Spleen (tissue), 11 donors: ENCODE measurements at regions not wholly inside any gene's neighbourhood (a gene's known extent, or its start where the extent isn't known, plus 50 kb on each side); places are given as distances from the start of the nearest gene placed in this dataset.

Experiments used
- DNase-seq: peaks from one replicate; pipeline ENCODE4 v3.0.0-alpha.2; 2020
- H3K27ac ChIP-seq, 8 donors: fragments of 200-600 bp; sonication (generic) in 7 of 8; 1 replicate in 4 of 8; 2 replicates in 4 of 8; pipeline versions ENCODE4 v1.5.0 to v1.8.0; 2016 to 2021; ENCODE audit warnings: inconsistent platforms in 4 of 8, mild to moderate bottlenecking in 4 of 8, moderate library complexity in 1 of 8
- H3K27me3 ChIP-seq, 7 donors: fragments of 200-600 bp; sonication (generic) in 6 of 7; replicated peaks in 1 of 7; 1 replicate in 4 of 7; 2 replicates in 3 of 7; pipeline versions ENCODE4 v1.5.0 to v1.8.0; 2016 to 2021; ENCODE audit warnings: inconsistent platforms in 3 of 7, mild to moderate bottlenecking in 1 of 7
- H3K36me3 ChIP-seq, 6 donors: fragments of 200-600 bp; sonication (generic) in 5 of 6; 1 replicate in 4 of 6; 2 replicates in 2 of 6; pipeline versions ENCODE4 v1.5.0 to v1.8.0; 2016 to 2021; ENCODE audit warnings: inconsistent platforms in 2 of 6
- H3K4me1 ChIP-seq, 6 donors: fragments of 200-600 bp; sonication (generic) in 5 of 6; 1 replicate in 3 of 6; 2 replicates in 3 of 6; pipeline versions ENCODE4 v1.5.0 to v1.8.0; 2016 to 2021; ENCODE audit warnings: inconsistent platforms in 3 of 6
- H3K4me3 ChIP-seq, 8 donors: fragments of 200-600 bp; sonication (generic) in 7 of 8; 1 replicate in 4 of 8; 2 replicates in 4 of 8; pipeline versions ENCODE4 v1.5.0 to v1.8.0; 2016 to 2021; ENCODE audit warnings: inconsistent platforms in 4 of 8, mild to moderate bottlenecking in 4 of 8, moderate library complexity in 2 of 8
- H3K9me3 ChIP-seq, 8 donors: fragments of 200-600 bp; sonication (generic) in 7 of 8; 1 replicate in 4 of 8; 2 replicates in 4 of 8; pipeline versions ENCODE4 v1.5.0 to v1.8.0; 2016 to 2021; ENCODE audit warnings: inconsistent platforms in 4 of 8
- POLR2A ChIP-seq, 3 donors: fragments of 450-650 bp; IDR thresholded peaks; one replicate each; pipeline ENCODE4 v1.5.1; 2017; ENCODE audit warnings: antibody characterized with exemption in 3 of 3, mild to moderate bottlenecking in 1 of 3
- POLR2AphosphoS5 ChIP-seq, 3 donors: sonication (generic); formaldehyde crosslinking; IDR thresholded peaks; one replicate each; pipeline ENCODE4 v1.5.1; 2017; ENCODE audit warnings: antibody characterized with exemption in 3 of 3
- WGBS, 5 donors: extraction: QIAGEN DNeasy Blood & Tissue Kit in 3 of 5; methylation state at CpG; one replicate each; pipeline versions ENCODE4 v1.1.5 to v1.1.7; 2013 to 2018; 5-methylcytosine and 5-hydroxymethylcytosine counted together
- intact Hi-C: fragments of 100-400 bp; cut with DNase I; formaldehyde crosslinking; loops from one replicate; pipeline ENCODE4 v1.15.0; 2023; ENCODE audit warnings: low total_unique reads
- TF ChIP-seq, protein P1 (sequence below), 11 experiments: fragments of 200-600 bp in 7 of 11; fragments of 450-650 bp in 4 of 11; sonication (generic) in 4 of 11; IDR thresholded peaks in 8 of 11; conservative IDR thresholded peaks in 3 of 11; 1 replicate in 7 of 11; 2 replicates in 4 of 11; pipeline versions ENCODE4 v1.4.0 to v1.8.0; 2016 to 2021; ENCODE audit warnings: antibody characterized with exemption in 11 of 11, inconsistent platforms in 4 of 11, mild to moderate bottlenecking in 1 of 11
- donor health status: healthy with polysubstance abuse.
- donor health status: DM: no; HTN: no; CAD: no; lungs with moderate emphysema.
- donor health status: DM: no; HTN: no; CAD: no.
- donor health status: Bipolar disorder and iron deficiency.
- donor health status: healthy.
- donor health status: DM: no; HTN: no; CAD: no.
- donor health status: DM: yes; HTN: yes; CAD: no.

- no peaks in the 10 kb centered on the region for H3K36me3 ChIP-seq
- peaks cover 0 to 8% (median 0%) of the 10 kb centered on the region in 7 donors for H3K27me3 ChIP-seq
- DNase-seq = no peak
- H3K4me1 ChIP-seq = peaks cover 0 to 4% (median 0%) of the 10 kb centered on the region in 6 donors
- H3K9me3 ChIP-seq = no peaks in the 10 kb centered on the region
- intact Hi-C loops = no loop called here
- H3K27ac ChIP-seq = no peak overlapping the region
- H3K4me3 ChIP-seq = no peak overlapping the region
- TF ChIP-seq POLR2AphosphoS5 (IDR thresholded peaks at IDR 0.05) (no peak), POLR2A (IDR thresholded peaks at IDR 0.05) (no peak)
- TF ChIP-seq, protein P1, sequence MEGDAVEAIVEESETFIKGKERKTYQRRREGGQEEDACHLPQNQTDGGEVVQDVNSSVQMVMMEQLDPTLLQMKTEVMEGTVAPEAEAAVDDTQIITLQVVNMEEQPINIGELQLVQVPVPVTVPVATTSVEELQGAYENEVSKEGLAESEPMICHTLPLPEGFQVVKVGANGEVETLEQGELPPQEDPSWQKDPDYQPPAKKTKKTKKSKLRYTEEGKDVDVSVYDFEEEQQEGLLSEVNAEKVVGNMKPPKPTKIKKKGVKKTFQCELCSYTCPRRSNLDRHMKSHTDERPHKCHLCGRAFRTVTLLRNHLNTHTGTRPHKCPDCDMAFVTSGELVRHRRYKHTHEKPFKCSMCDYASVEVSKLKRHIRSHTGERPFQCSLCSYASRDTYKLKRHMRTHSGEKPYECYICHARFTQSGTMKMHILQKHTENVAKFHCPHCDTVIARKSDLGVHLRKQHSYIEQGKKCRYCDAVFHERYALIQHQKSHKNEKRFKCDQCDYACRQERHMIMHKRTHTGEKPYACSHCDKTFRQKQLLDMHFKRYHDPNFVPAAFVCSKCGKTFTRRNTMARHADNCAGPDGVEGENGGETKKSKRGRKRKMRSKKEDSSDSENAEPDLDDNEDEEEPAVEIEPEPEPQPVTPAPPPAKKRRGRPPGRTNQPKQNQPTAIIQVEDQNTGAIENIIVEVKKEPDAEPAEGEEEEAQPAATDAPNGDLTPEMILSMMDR (IDR thresholded peaks at IDR 0.05 in 8 of 11, conservative IDR thresholded peaks at IDR 0.05 in 3 of 11) = no peak
Observed at GRCh38 chr2:133976659-133977058, 277.2 kb upstream of the MGAT5 start.

DNA sequence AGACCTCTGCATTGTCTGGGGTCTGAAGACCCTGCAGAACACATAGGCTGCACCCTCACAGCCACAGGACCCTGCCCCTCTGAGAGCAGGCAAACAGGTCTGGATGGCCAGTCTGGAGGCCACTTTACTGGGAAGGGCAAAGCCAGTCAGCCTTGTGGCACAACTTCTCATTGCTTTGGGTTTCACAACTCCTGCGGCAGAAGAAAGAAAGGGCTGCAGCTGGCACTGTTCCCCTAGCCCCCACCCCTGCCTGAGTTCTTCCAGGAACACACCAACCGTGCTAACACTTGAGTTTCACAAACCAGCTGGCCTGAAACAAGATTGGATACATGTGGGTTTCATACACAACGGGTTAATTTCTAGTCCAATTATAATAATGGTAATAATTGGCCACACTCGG is 276.5 kb upstream of the MGAT5 start:
- DNase-seq = no peak
- H3K9me3 ChIP-seq = no peaks in the 10 kb centered on the region
- TF ChIP-seq POLR2A (IDR thresholded peaks at IDR 0.05) (no peak), POLR2AphosphoS5 (IDR thresholded peaks at IDR 0.05) (no peak)
- H3K27ac ChIP-seq = no peak overlapping the region
- H3K4me3 ChIP-seq = no peak overlapping the region
- WGBS, 5 donors = 28 to 67% (median 56%) methylated on average over 4 of the region's 4 CpGs
- peaks cover 0 to 4% (median 0%) of the 10 kb centered on the region in 7 donors for H3K27me3 ChIP-seq
- intact Hi-C loops = no loop called here
- H3K36me3 ChIP-seq = no peaks in the 10 kb centered on the region
- H3K4me1 ChIP-seq = peaks cover 0 to 4% (median 0%) of the 10 kb centered on the region in 6 donors

GRCh38 chr2:133982256-133982655 is 271.6 kb upstream of the MGAT5 start:
- Histone ChIP-seq H3K9me3 (peaks cover 0 to 4% (median 0%) of the 10 kb centered on the region in 8 donors), H3K27ac (no peak overlapping the region), H3K36me3 (no peaks in the 10 kb centered on the region), H3K27me3 (peaks cover 0 to 5% (median 0%) of the 10 kb centered on the region in 7 donors), H3K4me1 (peaks cover 0 to 2% (median 0%) of the 10 kb centered on the region in 6 donors), H3K4me3 (no peak overlapping the region)
- intact Hi-C loops = no loop called here
- 73 to 85% (median 82%) methylated on average over 6 of the region's 6 CpGs for WGBS, 5 donors
- no peak for TF ChIP-seq POLR2A (IDR thresholded peaks at IDR 0.05)
- no peak for TF ChIP-seq POLR2AphosphoS5 (IDR thresholded peaks at IDR 0.05)
- TF ChIP-seq, protein P1 (IDR thresholded peaks at IDR 0.05 in 8 of 11, conservative IDR thresholded peaks at IDR 0.05 in 3 of 11) = no peak
- no peak for DNase-seq

DNA sequence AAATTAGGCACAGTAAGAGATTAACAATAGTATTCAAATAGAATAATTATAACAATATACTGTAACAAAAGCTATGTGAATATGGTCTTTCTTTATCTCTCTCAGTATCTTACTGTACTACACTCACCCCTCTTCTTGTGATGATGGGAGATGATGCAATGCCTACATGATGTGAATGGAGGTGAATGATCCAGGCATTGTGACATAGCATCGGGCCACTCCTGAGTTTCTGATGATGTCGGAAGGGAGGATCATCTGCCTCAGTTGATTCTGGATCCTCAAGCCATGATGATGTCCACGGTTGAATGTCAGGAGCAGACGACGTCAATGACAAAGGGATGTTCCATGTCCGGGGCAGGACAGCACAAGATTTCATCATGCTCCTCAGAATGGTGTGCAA is 268.3 kb upstream of the MGAT5 start:
- Histone ChIP-seq H3K36me3 (no peaks in the 10 kb centered on the region), H3K27me3 (peaks cover 0 to 5% (median 0%) of the 10 kb centered on the region in 7 donors), H3K9me3 (peaks cover 0 to 4% (median 0%) of the 10 kb centered on the region in 8 donors), H3K4me1 (no peaks in the 10 kb centered on the region), H3K27ac (no peak overlapping the region), H3K4me3 (no peak overlapping the region)
- intact Hi-C loops = no loop called here
- WGBS, 5 donors = 91 to 97% (median 95%) methylated on average over 6 of the region's 6 CpGs
- TF ChIP-seq POLR2A (IDR thresholded peaks at IDR 0.05) (no peak), POLR2AphosphoS5 (IDR thresholded peaks at IDR 0.05) (no peak)
- TF ChIP-seq, protein P1 (IDR thresholded peaks at IDR 0.05 in 8 of 11, conservative IDR thresholded peaks at IDR 0.05 in 3 of 11) = no peak
- DNase-seq = no peak
